IPS-NIHi11 (cell line): ENCODE measurements at regions not wholly inside any gene's neighbourhood (a gene's known extent, or its start where the extent isn't known, plus 50 kb on each side); places are given as distances from the start of the nearest gene placed in this dataset.

ENCODE experiments used
- DNase-seq: peaks from one replicate; pipeline ENCODE4 v3.0.0; 2012; ENCODE audit warnings: mixed read lengths, low spot score

GRCh38 chr2:238655974-238656722 is 191.7 kb upstream of the TWIST2 start:
- DNase-seq: no peak

- peak; percentile 53 for DNase-seq
Measured at GRCh38 chr2:238657132-238658053, 190.5 kb upstream of the TWIST2 start.

- no peak for DNase-seq
Measured at GRCh38 chr2:238658054-238658407, 189.9 kb upstream of the TWIST2 start.

GRCh38 chr2:238658820-238659219 is 189.1 kb upstream of the TWIST2 start:
- no peak for DNase-seq

GRCh38 chr2:238659231-238659630 is 188.7 kb upstream of the TWIST2 start:
- no peak for DNase-seq

- no peak for DNase-seq
Measured at GRCh38 chr2:238663586-238663985, 184.3 kb upstream of the TWIST2 start.

- DNase-seq: no peak
Measured at GRCh38 chr2:238665919-238666318, 182.0 kb upstream of the TWIST2 start.

- DNase-seq: no peak
Measured at GRCh38 chr2:238666543-238666942, 181.3 kb upstream of the TWIST2 start.

GRCh38 chr2:238667008-238667407 is 180.9 kb upstream of the TWIST2 start:
- DNase-seq: no peak

GRCh38 chr2:238667639-238668038 is 180.2 kb upstream of the TWIST2 start:
- DNase-seq: no peak

- no peak for DNase-seq
Measured at GRCh38 chr2:238668426-238668825, 179.5 kb upstream of the TWIST2 start.

GRCh38 chr2:238669046-238669445 is 178.8 kb upstream of the TWIST2 start:
- no peak for DNase-seq

- DNase-seq: no peak
Measured at GRCh38 chr2:238669581-238670080, 178.3 kb upstream of the TWIST2 start.

GRCh38 chr2:238670111-238670585 is 177.7 kb upstream of the TWIST2 start:
- DNase-seq: no peak

GRCh38 chr2:238682536-238682935 is 165.3 kb upstream of the TWIST2 start:
- DNase-seq: no peak

- DNase-seq: no peak
Measured at GRCh38 chr2:238684362-238685326, 163.2 kb upstream of the TWIST2 start.

GRCh38 chr2:238685327-238685709 is 162.6 kb upstream of the TWIST2 start:
- DNase-seq: no peak

GRCh38 chr2:238685713-238686112 is 162.2 kb upstream of the TWIST2 start:
- no peak for DNase-seq

GRCh38 chr2:238686223-238686622 is 161.7 kb upstream of the TWIST2 start:
- no peak for DNase-seq

- no peak for DNase-seq
Measured at GRCh38 chr2:238688193-238689153, 159.4 kb upstream of the TWIST2 start.

- DNase-seq: no peak
Measured at GRCh38 chr2:238689331-238689730, 158.6 kb upstream of the TWIST2 start.
